ENCODE measurements at regions not wholly inside any gene's neighbourhood (a gene's known extent, or its start where the extent isn't known, plus 50 kb on each side); places are given as distances from the start of the nearest gene placed in this dataset.

GRCh38 chr1:207971331-207972219, 60.6 kb upstream of the CD34 start:
- DNase-seq, result no peak

- DNase-seq, result no peak
Measured at GRCh38 chr1:207970329-207971233, 59.7 kb upstream of the CD34 start.

GRCh38 chr1:207969528-207969927, 58.6 kb upstream of the CD34 start:
- no peak for DNase-seq

GRCh38 chr1:207968521-207969009, 57.6 kb upstream of the CD34 start:
- no peak for DNase-seq

DNA sequence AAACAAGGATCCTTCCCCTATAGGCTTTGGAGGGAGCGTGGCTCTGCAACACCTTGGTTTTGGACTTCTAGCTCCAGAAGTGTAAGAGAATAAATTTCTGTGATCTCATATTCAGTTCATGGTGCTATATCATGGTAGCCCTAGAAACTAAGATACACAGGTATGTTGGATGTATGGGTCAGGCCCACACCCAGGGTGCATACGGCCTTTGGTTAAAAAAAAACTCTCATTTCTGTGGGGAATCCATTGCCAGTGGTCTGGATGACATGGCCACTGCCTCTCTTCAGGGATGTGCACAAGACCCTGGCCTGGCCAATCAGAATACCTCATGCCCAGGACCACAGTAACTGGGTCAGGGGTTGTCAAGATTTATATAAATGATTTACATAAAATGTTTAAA, 56.8 kb upstream of the CD34 start:
- no peak for DNase-seq

GRCh38 chr1:207966521-207966920, 55.6 kb upstream of the CD34 start:
- DNase-seq, result no peak

DNA sequence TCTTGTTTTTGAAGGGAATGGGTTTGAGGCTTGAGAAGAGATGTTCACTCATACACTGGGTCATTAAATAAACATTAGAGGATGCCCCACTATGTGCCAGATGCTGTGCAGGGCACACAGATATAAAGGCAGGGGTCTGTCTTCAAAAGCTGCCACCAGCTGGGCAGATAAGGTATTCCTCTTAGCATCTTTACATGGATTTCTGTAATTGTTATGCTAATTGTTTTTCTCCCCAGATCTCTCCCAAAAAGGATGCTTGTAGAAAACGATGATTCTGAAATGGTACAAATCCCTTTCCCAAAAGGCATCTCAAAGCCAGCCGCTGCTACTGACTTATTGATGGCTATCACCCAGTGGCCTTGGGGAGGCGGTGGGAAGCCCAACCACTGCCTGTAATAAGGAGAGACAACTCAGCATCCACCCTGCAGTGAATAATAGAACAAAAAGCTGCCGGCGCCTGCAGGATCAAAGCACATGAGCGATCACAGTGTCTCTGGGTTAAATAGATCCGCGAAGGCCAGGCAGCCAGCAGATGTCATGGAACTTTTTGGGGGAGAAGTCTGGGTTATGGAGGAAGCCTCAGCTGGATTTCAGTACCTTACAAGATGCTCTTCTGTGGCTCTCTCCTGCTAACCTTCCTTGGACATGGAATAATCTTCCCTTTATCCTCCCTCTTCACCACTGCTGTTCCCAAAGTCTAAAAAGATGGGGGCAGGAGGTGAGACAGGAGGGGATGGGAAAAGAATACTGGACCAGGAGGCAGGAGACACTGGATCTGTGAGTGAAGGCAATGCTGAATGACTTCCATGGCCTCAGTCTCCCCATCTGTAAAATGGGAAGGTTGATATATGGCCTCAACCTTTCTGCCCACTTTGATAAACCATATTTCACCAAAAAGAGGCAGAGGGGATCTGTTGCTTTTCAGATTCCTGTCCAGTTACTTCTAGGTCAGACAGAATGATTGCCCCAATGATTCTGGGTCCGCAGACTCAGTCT, 54.8 kb upstream of the CD34 start:
- DNase-seq, result no peak

GRCh38 chr1:207964195-207964966, 53.5 kb upstream of the CD34 start:
- DNase-seq, result no peak

DNA sequence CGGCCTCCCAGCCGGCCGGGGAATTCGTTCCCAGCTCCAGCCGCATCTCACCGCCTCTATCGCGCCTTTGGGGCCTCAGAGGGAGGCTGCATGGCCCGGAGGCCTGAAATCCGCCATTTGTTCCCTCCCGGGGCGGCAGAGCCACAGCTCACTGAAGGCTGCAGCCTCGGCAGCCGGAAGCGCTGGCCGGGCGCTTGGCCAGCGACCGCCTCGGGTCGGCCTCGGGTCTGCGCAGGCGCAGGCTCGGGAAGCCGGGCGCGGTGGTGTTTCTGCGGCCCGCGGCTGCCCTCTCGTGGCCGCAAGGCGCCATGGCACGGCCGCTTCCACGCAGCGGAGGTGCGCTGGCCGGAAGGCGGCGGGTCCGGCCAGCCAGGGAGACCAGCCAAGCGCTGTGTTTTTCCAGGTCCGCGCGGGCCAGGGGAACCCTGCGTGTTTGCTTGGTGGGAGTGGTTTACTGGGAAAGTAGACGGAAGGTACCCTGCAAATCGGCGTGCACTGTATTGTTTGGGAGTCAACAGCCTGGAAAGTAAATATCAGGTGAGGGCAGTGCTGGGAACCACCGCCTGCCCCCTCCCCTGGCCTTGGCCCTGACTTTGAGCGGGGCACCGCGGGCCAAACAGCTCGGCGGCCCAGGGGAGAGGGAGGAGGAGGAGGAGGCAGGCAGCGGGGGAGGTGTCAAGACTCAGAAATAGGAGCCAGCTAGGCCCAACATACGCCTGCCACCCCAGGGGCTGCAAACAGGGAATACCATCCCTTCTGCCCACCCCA, 52.7 kb upstream of the CD34 start:
- peak; percentile 85 to 98 for DNase-seq

- no peak for DNase-seq
Measured at GRCh38 chr1:207962716-207963426, 51.9 kb upstream of the CD34 start.

Data from NCI-H446 (cell line).